ENCODE measurements at regions not wholly inside any gene's neighbourhood (a gene's known extent, or its start where the extent isn't known, plus 50 kb on each side); places are given as distances from the start of the nearest gene placed in this dataset.
"Not testable (repeated sequence)": the region's sequence is repeated elsewhere in the genome, so short reads cannot be mapped to it uniquely, and the experiment has no call there.

DNA sequence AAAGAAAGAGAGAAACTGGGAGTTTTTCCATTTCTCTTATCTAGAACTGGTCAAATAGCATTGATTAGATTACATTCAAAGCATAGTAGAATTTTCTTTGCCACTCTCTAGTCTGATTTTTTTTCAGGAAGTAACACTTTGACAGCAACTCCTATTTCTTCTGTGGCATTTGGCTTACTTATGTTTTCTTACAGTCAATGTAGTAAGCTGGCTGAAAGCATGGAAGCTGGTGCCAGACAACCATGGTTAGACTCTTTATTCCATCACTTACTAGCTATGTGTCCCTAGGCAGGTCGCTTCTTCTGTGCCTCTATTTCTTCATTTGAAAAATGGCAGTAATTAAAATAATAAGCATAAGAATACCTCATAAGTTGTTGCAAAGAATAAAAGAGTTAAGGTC, 54.2 kb upstream of the OPRM1 start:
- Mint-ChIP-seq H3K27ac (no peak overlapping the region), H3K36me3 (ENCODE audit: low read depth) (no peaks in the 10 kb centered on the region), H3K4me1 (peaks cover 2% of the 10 kb centered on the region), H3K4me3 (no peak overlapping the region), H3K27me3 (peaks cover 19% of the 10 kb centered on the region)
- no peak for ATAC-seq
- no peak for DNase-seq
- no peaks in the 10 kb centered on the region for H3K9me3 ChIP-seq (ENCODE audit: control insufficient read depth, low read length, poor library complexity, severe bottlenecking)

DNA sequence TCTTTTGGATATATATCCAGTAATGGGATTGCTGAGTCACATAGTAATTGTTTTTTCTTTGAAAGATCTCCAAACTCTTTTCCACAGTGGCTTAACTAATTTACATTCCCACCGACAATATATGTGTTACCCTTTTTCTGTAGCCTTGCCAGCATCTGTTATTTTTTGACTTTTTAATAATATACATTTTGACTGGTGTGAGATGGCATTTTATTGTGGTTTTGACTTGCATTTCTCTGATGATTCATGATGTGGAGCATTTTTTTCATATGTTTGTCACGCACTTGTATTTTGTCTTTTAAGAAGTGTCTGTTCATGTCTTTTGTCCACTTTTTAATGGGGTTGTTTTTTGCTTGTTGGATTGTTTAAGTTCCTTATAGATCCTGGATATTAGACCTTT, 58.9 kb upstream of the OPRM1 start:
- no peak for ATAC-seq
- H3K27me3 Mint-ChIP-seq, result peaks cover 15% of the 10 kb centered on the region
- no peaks in the 10 kb centered on the region for H3K9me3 ChIP-seq (ENCODE audit: control insufficient read depth, low read length, poor library complexity, severe bottlenecking)
- H3K36me3 Mint-ChIP-seq (ENCODE audit: low read depth), result no peaks in the 10 kb centered on the region
- DNase-seq, result no peak
- H3K27ac Mint-ChIP-seq, result no peak overlapping the region
- H3K4me3 Mint-ChIP-seq, result no peak overlapping the region
- peaks cover 6% of the 10 kb centered on the region for H3K4me1 Mint-ChIP-seq

DNA sequence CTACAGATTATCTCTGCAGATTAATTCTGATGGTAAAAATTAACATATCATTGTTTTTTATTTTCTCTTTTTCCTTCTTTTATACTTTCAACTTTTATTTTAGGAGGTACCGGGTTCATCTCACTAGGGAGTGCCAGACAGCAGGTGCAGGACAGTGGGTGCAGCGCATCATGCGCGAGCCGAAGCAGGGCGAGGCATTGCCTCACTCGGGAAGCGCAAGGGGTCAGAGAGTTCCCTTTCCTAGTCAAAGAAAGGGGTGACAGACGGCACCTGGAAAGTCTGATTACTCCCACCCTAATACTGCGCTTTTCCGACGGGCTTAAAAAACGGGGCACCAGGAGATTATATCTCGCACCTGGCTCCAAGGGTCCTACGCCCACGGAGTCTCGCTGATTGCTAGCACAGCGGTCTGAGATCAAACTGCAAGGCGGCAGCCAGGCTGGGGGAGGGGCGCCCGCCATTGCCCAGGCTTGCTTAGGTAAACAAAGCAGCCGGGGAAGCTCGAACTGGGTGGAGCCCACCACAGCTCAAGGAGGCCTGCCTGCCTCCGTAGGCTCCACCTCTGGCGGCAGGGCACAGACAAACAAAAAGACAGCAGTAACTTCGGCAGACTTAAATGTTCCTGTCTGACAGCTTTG, 60.0 kb upstream of the OPRM1 start:
- H3K27ac Mint-ChIP-seq, result not testable (repeated sequence)

DNA sequence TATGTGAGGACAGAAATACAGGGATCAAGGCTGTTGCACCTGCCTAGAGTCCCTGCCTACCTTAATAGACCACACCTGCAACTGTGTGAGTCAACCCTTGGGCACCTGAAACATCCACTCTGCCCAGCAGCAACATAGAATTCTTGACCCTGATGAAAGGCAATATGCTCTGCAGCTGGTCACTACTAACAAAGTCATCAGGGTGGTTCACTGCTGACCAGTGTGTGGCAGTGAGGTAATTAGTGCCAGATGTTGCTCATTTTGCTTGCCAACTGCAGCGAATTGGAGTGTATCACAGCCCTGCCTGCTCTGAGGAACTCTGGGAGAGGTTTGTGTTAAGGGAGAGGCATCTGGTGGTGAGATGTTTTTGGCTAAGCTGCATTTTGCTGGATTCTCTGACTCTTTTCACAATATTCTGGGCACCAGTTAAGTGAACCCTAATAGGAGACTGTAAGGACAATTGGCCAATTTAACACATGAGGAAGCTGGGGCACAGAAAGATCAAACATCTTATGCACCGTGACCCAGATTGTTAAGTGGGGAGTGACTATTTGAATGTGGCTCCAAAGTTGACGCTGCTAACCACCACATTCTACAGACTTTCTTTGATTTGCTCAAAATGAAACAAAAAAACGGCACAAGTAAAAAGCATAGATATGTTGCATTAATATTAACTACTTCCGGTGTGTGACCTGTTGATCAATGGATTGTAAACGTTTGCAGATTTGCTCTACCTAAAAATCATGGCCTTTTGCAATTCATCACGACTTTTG, 61.9 kb upstream of the OPRM1 start:
- DNase-seq (no peak), ATAC-seq (no peak)
- H3K4me3 Mint-ChIP-seq, result no peak overlapping the region
- no peak overlapping the region for H3K27ac Mint-ChIP-seq
- peaks cover 3% of the 10 kb centered on the region for H3K27me3 Mint-ChIP-seq
- peaks cover 4% of the 10 kb centered on the region for H3K9me3 ChIP-seq (ENCODE audit: control insufficient read depth, low read length, poor library complexity, severe bottlenecking)
- peaks cover 4% of the 10 kb centered on the region for H3K4me1 Mint-ChIP-seq
- H3K36me3 Mint-ChIP-seq (ENCODE audit: low read depth), result no peaks in the 10 kb centered on the region

More for the DNA sequence above, 60.0 kb upstream of the OPRM1 start:
- not testable (repeated sequence) for H3K27me3 Mint-ChIP-seq; H3K4me1 Mint-ChIP-seq; DNase-seq; H3K36me3 Mint-ChIP-seq (ENCODE audit: low read depth); H3K4me3 Mint-ChIP-seq; H3K9me3 ChIP-seq (ENCODE audit: control insufficient read depth, low read length, poor library complexity, severe bottlenecking); ATAC-seq

DNA sequence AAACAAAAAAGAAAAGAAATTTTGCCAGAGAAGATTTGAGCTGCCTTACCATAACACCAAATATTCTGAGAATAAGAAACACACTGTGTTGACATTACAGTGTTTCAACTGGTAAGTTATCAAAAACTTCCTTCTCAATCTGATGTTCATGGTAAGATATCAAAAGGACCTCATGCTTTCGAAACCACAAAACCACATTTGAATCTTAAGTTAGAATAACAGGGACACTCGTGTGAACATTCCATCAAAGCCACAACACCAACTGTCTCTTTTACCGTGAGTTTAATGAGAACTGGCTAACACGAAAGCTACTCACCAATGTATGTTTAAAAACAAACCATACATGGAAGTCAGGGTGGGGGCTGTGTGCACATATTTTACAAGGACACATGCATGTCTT, 73.0 kb upstream of the OPRM1 start:
- Mint-ChIP-seq H3K4me3 (no peak overlapping the region), H3K36me3 (ENCODE audit: low read depth) (no peaks in the 10 kb centered on the region), H3K27me3 (no peaks in the 10 kb centered on the region), H3K27ac (no peak overlapping the region), H3K4me1 (peaks cover 2% of the 10 kb centered on the region)
- H3K9me3 ChIP-seq (ENCODE audit: control insufficient read depth, low read length, poor library complexity, severe bottlenecking), result no peaks in the 10 kb centered on the region
- ATAC-seq (no peak), DNase-seq (no peak)

DNA sequence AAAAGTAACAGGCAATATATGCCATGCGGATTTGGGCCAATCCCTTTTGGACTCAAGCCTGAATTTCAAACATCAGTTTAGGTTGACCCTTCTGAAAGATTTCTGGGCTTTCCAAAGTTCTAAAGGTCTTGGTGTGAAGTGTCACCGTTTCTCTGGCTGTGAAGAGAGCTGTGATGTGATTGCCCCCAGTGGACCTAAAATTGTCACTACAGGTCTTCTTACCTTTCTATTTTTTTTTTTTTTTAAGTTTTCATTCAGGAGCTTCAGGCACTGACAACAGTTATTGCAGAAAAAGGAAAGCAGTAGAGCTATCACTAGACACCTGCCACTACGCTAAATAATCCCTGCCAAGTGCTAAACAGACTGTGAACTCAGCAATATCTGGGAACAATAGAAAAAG, 75.7 kb upstream of the OPRM1 start:
- DNase-seq, result no peak
- Mint-ChIP-seq H3K4me1 (peaks cover 2% of the 10 kb centered on the region), H3K27me3 (peaks cover 5% of the 10 kb centered on the region), H3K4me3 (no peak overlapping the region), H3K27ac (no peak overlapping the region), H3K36me3 (ENCODE audit: low read depth) (no peaks in the 10 kb centered on the region)
- ATAC-seq, result no peak
- no peaks in the 10 kb centered on the region for H3K9me3 ChIP-seq (ENCODE audit: control insufficient read depth, low read length, poor library complexity, severe bottlenecking)

DNA sequence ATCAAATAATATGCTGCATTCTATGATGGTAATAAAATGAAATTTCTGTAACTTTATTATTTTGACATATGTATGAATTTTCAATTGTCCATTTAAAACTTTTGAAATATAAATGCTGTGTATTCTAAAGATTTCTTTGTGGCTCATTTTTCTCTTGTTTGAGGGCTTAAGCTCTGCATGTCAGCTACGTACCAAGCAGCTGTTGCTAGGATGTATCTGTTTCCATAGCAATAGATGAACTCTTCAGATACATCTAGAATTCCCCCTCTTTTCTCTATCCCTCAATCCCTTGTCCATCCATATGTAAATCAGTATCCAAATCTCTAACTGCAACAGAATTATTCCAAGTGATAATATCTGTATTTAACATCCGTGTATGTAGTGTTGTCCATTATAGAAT, 76.5 kb upstream of the OPRM1 start:
- ATAC-seq (no peak), DNase-seq (no peak)
- H3K4me3 Mint-ChIP-seq, result no peak overlapping the region
- H3K27me3 Mint-ChIP-seq, result peaks cover 5% of the 10 kb centered on the region
- H3K36me3 Mint-ChIP-seq (ENCODE audit: low read depth), result no peaks in the 10 kb centered on the region
- no peak overlapping the region for H3K27ac Mint-ChIP-seq
- H3K9me3 ChIP-seq (ENCODE audit: control insufficient read depth, low read length, poor library complexity, severe bottlenecking), result no peaks in the 10 kb centered on the region
- H3K4me1 Mint-ChIP-seq, result peaks cover 2% of the 10 kb centered on the region

DNA sequence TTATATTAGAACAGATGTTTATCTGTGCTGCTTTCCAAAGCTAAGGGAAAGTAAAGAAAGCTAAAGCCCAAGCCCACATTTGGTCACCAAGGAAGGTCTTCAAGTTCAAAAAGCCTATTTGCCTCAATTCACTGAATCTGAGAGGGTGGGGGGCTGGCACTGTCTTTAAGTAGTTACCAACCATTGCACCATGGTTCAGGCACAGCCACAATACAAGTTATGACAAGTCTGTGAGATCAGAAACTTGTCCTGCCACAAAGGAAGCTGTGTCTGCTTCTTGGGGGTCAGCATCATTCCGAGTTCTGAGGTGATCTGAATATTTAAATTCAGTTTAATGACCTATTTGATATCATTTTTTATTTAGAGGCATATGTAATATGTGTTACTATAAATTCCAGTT, 78.3 kb upstream of the OPRM1 start:
- DNase-seq, result no peak
- Mint-ChIP-seq H3K4me1 (peaks cover 2% of the 10 kb centered on the region), H3K36me3 (ENCODE audit: low read depth) (no peaks in the 10 kb centered on the region), H3K27me3 (peaks cover 5% of the 10 kb centered on the region), H3K4me3 (no peak overlapping the region), H3K27ac (no peak overlapping the region)
- no peak for ATAC-seq
- no peaks in the 10 kb centered on the region for H3K9me3 ChIP-seq (ENCODE audit: control insufficient read depth, low read length, poor library complexity, severe bottlenecking)

DNA sequence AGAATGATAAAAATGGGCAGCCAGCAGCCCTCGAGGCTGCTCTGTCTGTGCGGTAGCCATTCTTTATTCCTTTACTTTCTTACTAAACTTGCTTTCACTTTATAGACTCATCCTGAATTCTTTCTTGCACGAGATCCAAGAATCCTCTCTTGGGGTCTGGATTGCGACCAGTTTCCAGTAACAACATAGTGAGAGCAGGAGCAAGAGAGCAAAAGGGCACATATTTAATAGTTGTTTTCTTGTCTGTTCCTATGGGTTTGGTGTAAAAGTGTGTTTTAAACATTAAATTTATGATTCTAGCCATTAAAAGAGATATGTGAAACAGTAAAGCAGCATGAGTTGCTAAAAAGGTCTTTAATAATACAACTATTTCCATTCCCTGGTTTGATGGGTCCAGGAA, 78.8 kb upstream of the OPRM1 start:
- H3K36me3 Mint-ChIP-seq (ENCODE audit: low read depth), result no peaks in the 10 kb centered on the region
- H3K4me1 Mint-ChIP-seq, result no peaks in the 10 kb centered on the region
- peaks cover 5% of the 10 kb centered on the region for H3K27me3 Mint-ChIP-seq
- H3K9me3 ChIP-seq (ENCODE audit: control insufficient read depth, low read length, poor library complexity, severe bottlenecking), result no peaks in the 10 kb centered on the region
- no peak overlapping the region for H3K4me3 Mint-ChIP-seq
- ATAC-seq (no peak), DNase-seq (no peak)
- H3K27ac Mint-ChIP-seq, result no peak overlapping the region

DNA sequence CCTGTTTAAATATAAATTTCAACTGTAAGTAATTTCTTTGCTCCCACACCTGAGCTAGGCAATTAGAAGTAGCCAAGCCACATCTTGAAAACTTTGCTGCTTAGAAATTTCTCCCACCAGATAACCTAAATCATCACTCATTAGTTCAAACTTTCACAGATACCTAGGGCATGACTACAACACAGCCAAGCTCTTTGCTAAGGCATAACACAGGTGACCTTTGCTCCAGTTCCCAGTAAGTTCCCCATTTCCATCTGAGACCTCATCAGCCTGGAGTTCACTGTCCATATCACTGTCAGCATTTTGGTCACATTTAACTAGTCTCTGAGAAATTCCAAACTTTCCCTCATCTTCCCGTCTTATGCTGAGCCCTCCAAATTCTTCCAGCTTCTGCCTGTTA, 79.8 kb upstream of the OPRM1 start:
- H3K36me3 Mint-ChIP-seq (ENCODE audit: low read depth), result no peaks in the 10 kb centered on the region
- no peak overlapping the region for H3K27ac Mint-ChIP-seq
- H3K27me3 Mint-ChIP-seq, result peaks cover 5% of the 10 kb centered on the region
- ATAC-seq (no peak), DNase-seq (no peak)
- no peaks in the 10 kb centered on the region for H3K4me1 Mint-ChIP-seq
- H3K9me3 ChIP-seq (ENCODE audit: control insufficient read depth, low read length, poor library complexity, severe bottlenecking), result no peaks in the 10 kb centered on the region
- H3K4me3 Mint-ChIP-seq, result no peak overlapping the region

DNA sequence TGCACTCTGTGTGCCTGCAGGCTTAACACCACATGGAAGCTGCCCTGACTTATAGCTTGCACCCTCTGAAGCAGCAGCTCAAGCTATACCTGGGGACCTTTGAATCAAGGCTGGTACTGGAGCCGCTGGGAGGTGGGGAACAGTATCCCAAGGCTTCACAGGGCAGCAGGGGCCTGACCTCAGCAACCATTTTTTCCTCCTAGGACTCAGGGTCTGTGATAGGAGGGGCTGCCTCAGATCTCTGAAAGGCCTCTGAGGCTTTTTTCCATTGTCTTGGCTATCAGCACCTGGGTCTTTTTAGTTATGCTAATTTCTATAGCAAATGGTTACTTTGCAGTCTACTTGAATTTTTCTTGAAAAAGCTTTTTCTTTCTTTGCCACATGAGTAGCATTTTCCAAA, 80.2 kb upstream of the OPRM1 start:
- ATAC-seq, result no peak
- peaks cover 5% of the 10 kb centered on the region for H3K27me3 Mint-ChIP-seq

DNA sequence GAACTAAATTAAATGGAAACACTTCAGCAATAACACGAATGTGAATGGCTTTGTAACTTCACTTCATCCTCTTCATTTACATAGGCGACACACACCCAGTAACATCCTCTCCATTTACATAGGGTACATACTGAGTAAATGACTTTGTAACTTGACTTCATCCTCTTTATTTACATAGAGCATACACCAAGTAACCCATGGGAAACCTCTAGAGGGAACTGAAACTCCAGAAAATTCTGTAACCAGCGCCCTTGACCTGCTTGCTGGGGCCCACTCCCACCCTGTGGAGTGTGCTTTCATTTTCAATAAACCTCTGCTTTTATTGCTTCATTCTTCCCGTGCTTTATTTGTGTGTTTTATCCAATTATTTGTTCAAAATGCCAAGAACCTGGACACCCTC, 81.6 kb upstream of the OPRM1 start:
- Mint-ChIP-seq H3K36me3 (ENCODE audit: low read depth) (no peaks in the 10 kb centered on the region), H3K4me3 (no peak overlapping the region), H3K27me3 (peaks cover 5% of the 10 kb centered on the region), H3K4me1 (no peaks in the 10 kb centered on the region), H3K27ac (no peak overlapping the region)
- ATAC-seq, result no peak
- DNase-seq, result no peak
- no peaks in the 10 kb centered on the region for H3K9me3 ChIP-seq (ENCODE audit: control insufficient read depth, low read length, poor library complexity, severe bottlenecking)

More for the DNA sequence above, 80.2 kb upstream of the OPRM1 start:
- Mint-ChIP-seq H3K4me1 (no peaks in the 10 kb centered on the region), H3K4me3 (no peak overlapping the region), H3K36me3 (ENCODE audit: low read depth) (no peaks in the 10 kb centered on the region), H3K27ac (no peak overlapping the region)
- H3K9me3 ChIP-seq (ENCODE audit: control insufficient read depth, low read length, poor library complexity, severe bottlenecking), result no peaks in the 10 kb centered on the region
- DNase-seq, result no peak

DNA sequence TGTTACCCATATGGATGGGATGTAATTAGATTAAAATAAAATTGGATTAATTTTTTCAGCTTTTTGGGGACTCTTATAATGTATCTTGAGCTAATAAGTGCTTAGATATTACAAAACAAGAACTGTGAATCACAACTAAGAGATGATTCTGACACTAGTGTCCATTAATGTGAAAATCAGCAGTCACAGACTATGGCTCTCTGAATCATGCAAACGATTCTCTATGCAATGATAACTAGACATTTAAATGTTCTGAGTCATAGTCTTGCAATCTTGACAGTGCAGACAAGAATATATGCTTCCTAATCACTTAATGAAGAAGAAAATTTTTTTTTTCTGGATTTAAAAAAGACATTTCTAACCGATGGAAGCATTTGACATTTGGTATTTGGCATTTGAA, 82.2 kb upstream of the OPRM1 start:
- DNase-seq, result no peak
- Mint-ChIP-seq H3K4me1 (no peaks in the 10 kb centered on the region), H3K36me3 (ENCODE audit: low read depth) (no peaks in the 10 kb centered on the region), H3K27ac (no peak overlapping the region), H3K27me3 (peaks cover 5% of the 10 kb centered on the region), H3K4me3 (no peak overlapping the region)
- H3K9me3 ChIP-seq (ENCODE audit: control insufficient read depth, low read length, poor library complexity, severe bottlenecking), result no peaks in the 10 kb centered on the region
- ATAC-seq, result no peak

DNA sequence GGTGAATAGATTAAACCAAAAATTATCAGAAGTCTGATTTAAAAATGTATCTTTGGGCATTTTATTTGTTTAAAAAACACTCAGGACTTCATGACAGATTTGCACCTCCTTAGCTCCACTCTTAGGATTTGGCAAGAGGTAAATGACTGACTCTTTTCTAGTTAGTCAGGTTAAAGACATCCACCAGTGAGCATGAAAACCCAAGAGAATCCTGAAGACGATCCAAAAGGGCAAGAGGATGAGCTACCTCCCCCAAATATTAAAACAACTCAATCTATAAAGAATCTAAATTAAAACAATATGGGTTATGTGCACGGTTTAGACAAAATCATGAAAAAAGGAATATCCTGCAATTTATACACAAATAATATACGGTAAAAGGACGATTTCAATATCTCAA, 89.4 kb upstream of the OPRM1 start:
- Mint-ChIP-seq H3K27ac (no peak overlapping the region), H3K36me3 (ENCODE audit: low read depth) (no peaks in the 10 kb centered on the region), H3K4me3 (no peak overlapping the region), H3K4me1 (no peaks in the 10 kb centered on the region), H3K27me3 (peaks cover 4% of the 10 kb centered on the region)
- no peak for ATAC-seq
- no peaks in the 10 kb centered on the region for H3K9me3 ChIP-seq (ENCODE audit: control insufficient read depth, low read length, poor library complexity, severe bottlenecking)
- no peak for DNase-seq

All from T-helper 17 cell (primary cell).